AG04450 (cell line): ENCODE measurements at regions not wholly inside any gene's neighbourhood (a gene's known extent, or its start where the extent isn't known, plus 50 kb on each side); places are given as distances from the start of the nearest gene placed in this dataset.

ENCODE experiments used
- CTCF ChIA-PET: fragments of 300-600, 350-600 bp; formaldehyde crosslinking; extraction: SDS; loops from one replicate; lab custom pipeline; 2022; ENCODE audit warnings: antibody characterized with exemption, inconsistent platforms; lab: Charles Lee
- POLR2A ChIA-PET: fragments of 350-600 bp; formaldehyde crosslinking; extraction: SDS; loops from one replicate; lab custom pipeline; 2021; ENCODE audit warnings: antibody characterized with exemption, inconsistent platforms; lab: Yijun Ruan, JAX
- DNase-seq: peaks from one replicate; pipeline ENCODE4 v3.0.0-alpha.2; 2011; ENCODE audit warnings: low read depth, low spot score
- H3K27ac ChIP-seq: one replicate; pipeline ENCODE4 v1.5.1; 2012; ENCODE audit warnings: low read depth, low read length, control low read depth
- H3K27me3 ChIP-seq: one replicate; pipeline ENCODE4 v1.6.0; 2012; ENCODE audit warnings: low read length; ENCODE audit not compliant: control insufficient read depth, insufficient read depth
- H3K4me3 ChIP-seq: 2 replicates; pipeline ENCODE4 v1.5.1; 2011; ENCODE audit warnings: mild to moderate bottlenecking, low read depth, low read length, control low read depth
- H3K9me3 ChIP-seq: 2 replicates; pipeline ENCODE4 v1.5.1; 2012; ENCODE audit warnings: low read length; ENCODE audit not compliant: control insufficient read depth, insufficient read depth
- CTCF ChIP-seq: IDR thresholded peaks from 2 replicates; pipeline ENCODE4 v1.5.1; 2011; ENCODE audit warnings: low read depth, low read length, control low read depth, inconsistent platforms

- no peak for DNase-seq
- H3K4me3 ChIP-seq, result no peak overlapping the region
- ChIA-PET CTCF (no interaction called here), POLR2A (no interaction called here)
- H3K9me3 ChIP-seq, result peaks cover 6% of the 10 kb centered on the region
- TF ChIP-seq CTCF, result no peak
- H3K27me3 ChIP-seq, result no peaks in the 10 kb centered on the region
- no peak overlapping the region for H3K27ac ChIP-seq
Measured at GRCh38 chr13:82298106-82298505, 1584.2 kb downstream of the SLITRK1 start.

- Histone ChIP-seq H3K9me3 (peaks cover 7% of the 10 kb centered on the region), H3K27ac (no peak overlapping the region), H3K4me3 (no peak overlapping the region), H3K27me3 (no peaks in the 10 kb centered on the region)
- no peak for DNase-seq
- POLR2A ChIA-PET, result no interaction called here
- CTCF ChIA-PET, result no interaction called here
- TF ChIP-seq CTCF, result no peak
Measured at GRCh38 chr13:82294226-82294625, 1588.0 kb downstream of the SLITRK1 start.

GRCh38 chr13:82292334-82292733 lies 1589.9 kb downstream of the SLITRK1 start:
- CTCF ChIA-PET, result no interaction called here
- no peak for DNase-seq

GRCh38 chr13:82291852-82292251 lies 1590.4 kb downstream of the SLITRK1 start:
- CTCF ChIA-PET, result no interaction called here
- POLR2A ChIA-PET, result no interaction called here

More at GRCh38 chr13:82292334-82292733, 1589.9 kb downstream of the SLITRK1 start:
- no peak overlapping the region for H3K4me3 ChIP-seq
- peaks cover 10% of the 10 kb centered on the region for H3K9me3 ChIP-seq
- no peaks in the 10 kb centered on the region for H3K27me3 ChIP-seq
- POLR2A ChIA-PET, result no interaction called here
- TF ChIP-seq CTCF, result no peak
- H3K27ac ChIP-seq, result no peak overlapping the region

GRCh38 chr13:82275644-82276043 lies 1606.6 kb downstream of the SLITRK1 start:
- no peak overlapping the region for H3K4me3 ChIP-seq
- DNase-seq, result no peak
- no peaks in the 10 kb centered on the region for H3K27me3 ChIP-seq
- ChIA-PET POLR2A (no interaction called here), CTCF (no interaction called here)
- H3K27ac ChIP-seq, result no peak overlapping the region
- H3K9me3 ChIP-seq, result peaks cover 11% of the 10 kb centered on the region; the same call in 1 of the 2 replicates
- no peak for TF ChIP-seq CTCF

More at GRCh38 chr13:82291852-82292251, 1590.4 kb downstream of the SLITRK1 start:
- TF ChIP-seq CTCF, result no peak
- no peak for DNase-seq
- Histone ChIP-seq H3K27ac (no peak overlapping the region), H3K4me3 (no peak overlapping the region), H3K27me3 (no peaks in the 10 kb centered on the region), H3K9me3 (peaks cover 11% of the 10 kb centered on the region)
